HG03108 (cell line): ENCODE measurements at regions not wholly inside any gene's neighbourhood (a gene's known extent, or its start where the extent isn't known, plus 50 kb on each side); places are given as distances from the start of the nearest gene placed in this dataset.

Experiments
- ATAC-seq: cut with Tn5 transposase; IDR thresholded peaks from one replicate; pipeline ENCODE4 v1.9.1; 2021; ENCODE audit warnings: moderate library complexity; ENCODE audit not compliant: unreplicated experiment

- no peak for ATAC-seq
Measured at GRCh38 chr6:95352064-95352795, 225.1 kb upstream of the MANEA start.

GRCh38 chr6:95354551-95354950, 222.8 kb upstream of the MANEA start:
- no peak for ATAC-seq

DNA sequence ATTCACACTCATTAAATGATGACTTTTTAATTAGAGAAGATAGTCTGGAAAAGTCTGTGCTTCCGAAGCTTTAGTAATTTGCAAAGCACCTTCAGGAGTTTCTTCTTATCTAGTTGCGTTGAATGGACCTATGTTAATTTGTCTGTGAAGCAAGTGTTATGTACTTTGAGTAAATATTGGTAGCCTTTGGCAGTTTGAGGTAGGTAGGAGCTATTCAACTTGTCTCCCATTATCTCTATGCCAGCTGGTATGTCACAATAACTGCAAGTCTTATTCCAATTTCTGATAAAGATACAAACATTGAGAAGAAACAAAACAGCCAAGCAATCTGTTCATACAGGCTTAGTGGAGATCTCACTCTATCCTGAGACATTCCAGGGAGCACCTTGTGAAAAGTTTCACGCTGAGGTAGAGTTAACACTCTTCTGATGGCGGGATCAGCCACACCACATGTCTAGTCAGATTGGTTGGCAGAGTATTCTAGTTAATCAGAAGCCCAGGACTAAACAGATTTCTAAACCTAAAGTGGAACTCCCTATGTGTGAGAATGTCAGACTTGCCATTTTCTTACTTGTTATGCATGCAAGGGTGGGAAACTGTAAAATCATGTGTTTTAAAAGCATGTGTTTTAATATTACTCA, 219.8 kb upstream of the MANEA start:
- ATAC-seq: no peak

DNA sequence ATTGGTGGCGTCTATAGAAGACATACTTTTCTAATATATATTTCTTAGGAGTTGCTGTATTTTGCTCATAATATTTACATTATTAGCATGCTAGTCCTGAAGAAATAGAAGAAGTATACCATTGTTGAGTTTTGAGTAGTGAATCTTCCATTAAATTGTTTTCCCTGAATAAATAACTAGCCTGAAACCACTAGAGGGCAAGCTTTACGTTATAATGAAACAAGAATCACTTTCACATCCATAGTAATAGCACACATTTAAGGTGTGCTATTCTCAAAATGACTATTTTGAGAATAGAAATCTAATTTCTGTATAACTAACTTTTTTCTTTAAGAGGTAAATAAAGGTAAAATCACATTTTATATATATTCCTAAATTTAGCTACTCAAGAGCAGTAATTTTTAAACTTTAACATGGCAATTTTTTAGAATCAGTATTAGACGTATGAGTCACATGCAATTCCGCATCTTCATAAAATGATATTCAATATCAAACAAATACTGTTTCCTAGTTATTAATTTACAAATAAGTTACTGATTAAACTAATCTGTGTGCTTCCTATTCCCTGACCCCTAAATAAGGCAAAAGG, 213.2 kb upstream of the MANEA start:
- peak; percentile 50 for ATAC-seq

- no peak for ATAC-seq
Measured at GRCh38 chr6:95365454-95365853, 211.9 kb upstream of the MANEA start.

GRCh38 chr6:95366414-95366813, 210.9 kb upstream of the MANEA start:
- ATAC-seq: no peak

GRCh38 chr6:95383878-95384277, 193.5 kb upstream of the MANEA start:
- ATAC-seq: no peak

DNA sequence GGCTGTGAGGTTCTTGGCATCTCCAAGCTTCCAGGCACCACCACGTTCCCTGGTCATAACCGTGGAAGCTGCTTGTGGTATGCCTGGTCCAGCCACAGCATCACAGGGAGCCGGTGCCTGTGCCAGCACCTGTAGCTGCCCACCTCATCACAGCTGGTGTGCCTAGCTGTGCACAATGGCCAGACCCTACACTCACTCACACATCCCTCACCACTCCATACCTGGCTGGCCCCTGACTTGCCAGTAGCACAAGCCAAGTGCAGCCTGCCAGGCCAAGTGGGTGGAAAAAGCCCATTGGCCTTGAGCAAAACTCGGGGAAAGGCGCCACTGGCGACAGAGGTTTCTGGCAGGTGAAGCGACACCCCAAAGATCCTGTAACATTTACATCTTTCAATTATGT, 192.3 kb upstream of the MANEA start:
- no peak for ATAC-seq

DNA sequence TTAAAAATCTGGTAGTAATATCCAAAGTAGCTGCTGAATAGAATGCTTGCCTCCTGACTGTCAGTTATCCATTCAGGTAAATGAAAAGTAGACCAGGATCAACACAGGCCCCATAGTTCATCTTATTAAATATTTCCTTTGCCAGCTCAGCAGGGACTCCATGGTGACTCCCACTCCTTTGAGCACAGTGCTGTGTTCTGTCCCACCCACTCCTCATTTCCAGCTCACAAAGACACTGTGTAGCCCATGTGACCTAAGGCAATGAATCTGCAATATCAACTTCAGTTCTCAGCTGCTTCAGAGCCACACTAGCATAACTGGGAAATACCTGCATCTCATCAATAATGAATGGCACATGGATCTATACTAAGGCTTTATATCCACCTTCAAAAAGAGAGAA, 189.5 kb upstream of the MANEA start:
- ATAC-seq: no peak

DNA sequence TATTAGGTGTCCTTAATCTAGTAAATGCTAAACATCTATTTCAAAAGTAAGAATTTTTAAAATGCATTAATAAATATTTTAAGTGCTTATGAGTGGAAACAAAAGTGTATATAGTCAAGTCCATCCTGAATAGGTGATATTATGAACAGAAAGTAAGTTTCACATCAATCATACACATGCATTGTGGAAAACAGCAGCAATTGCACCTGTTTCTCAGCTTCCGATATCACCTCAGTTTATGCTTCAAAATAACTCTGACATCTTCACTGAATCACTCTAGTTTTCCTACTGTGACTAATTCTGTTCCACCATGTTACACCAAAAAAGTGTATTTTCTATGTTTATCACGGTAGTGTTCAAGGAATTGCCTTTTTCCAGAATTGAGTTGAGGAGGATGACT, 172.6 kb upstream of the MANEA start:
- ATAC-seq: no peak

GRCh38 chr6:95408111-95408510, 169.2 kb upstream of the MANEA start:
- no peak for ATAC-seq

DNA sequence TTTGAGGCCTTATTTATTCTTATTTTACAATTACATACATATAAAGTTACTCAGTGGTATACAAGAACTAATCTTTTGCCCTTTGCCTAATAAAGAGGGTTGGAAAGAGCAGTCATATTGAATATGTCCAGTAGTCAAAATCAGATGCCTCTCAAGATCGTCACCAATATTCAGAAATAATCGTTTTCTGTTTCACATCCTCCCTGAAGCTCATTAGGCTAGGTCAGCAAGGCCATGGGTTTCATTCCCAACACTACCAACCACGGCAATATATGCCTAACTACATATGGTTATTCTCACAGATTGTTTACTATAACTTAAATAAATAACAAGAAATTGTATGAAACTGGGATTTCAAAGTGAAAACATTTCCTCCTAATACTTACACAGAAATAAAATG, 167.2 kb upstream of the MANEA start:
- no peak for ATAC-seq

DNA sequence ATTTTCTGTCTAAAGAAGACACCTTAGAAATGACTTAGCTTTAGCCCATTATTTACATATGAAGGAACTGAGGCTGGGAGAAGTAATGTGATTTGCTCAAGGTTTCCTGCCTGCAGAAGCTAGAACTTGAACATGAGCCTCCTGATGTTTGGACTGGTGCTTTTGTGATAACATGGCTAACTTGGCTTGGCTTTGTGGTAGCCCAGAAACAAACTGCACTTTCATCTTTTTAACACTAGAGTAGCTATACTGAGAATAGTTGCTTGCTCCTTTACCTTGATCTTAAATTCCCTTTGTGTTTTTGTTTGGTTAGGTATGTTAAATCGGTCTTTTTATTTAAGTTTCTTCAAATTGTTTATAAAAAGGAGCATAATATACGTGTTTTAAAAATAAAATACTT, 163.5 kb upstream of the MANEA start:
- no peak for ATAC-seq

DNA sequence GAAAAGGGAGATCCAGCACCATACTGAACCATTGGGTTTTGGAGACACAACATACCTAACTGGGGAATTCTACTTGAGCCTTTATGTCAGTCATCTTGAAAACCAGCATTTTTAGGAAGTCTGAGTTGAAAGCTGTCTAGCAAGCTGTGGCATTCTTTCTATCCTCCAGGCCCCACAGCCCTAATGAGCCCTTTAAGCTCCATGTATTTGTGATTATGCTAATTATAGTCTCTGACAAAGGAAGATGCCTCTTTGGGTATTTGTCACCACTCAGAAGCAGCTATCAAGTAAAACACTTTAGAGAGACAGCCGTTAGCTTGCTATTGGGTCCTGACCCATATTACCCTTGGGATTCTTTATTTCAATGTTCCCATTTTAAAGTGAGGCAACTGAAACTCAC, 159.5 kb upstream of the MANEA start:
- no peak for ATAC-seq

- no peak for ATAC-seq
Measured at GRCh38 chr6:95420792-95421191, 156.5 kb upstream of the MANEA start.

- ATAC-seq: no peak
Measured at GRCh38 chr6:95423331-95423730, 154.0 kb upstream of the MANEA start.

DNA sequence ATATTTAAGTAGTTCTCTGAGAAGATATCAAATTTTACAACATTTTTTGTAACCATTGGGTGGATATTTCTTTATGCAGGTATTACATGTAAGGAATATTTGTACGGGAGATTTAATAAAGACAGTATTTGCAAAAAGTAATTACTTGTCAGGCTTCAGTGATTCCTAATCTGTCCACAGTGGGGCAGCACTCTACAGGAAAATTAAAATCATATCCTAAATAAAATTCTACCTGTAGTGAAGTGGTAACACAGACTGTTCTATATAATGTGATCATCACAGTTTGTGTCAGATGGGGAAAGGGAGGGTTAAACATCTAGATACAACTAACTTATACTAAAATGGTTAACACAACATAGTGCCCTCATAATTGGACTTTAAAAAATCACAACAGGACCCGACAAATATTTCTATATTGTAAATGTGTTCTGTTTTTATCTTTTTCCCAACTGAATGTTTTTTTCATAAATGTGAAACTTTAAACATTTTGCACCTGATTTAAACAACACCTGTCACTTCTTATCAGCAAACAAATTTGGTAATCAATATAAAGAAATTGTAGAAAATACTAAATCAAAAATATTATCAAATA, 145.6 kb upstream of the MANEA start:
- no peak for ATAC-seq

- no peak for ATAC-seq
Measured at GRCh38 chr6:95439741-95440140, 137.6 kb upstream of the MANEA start.

DNA sequence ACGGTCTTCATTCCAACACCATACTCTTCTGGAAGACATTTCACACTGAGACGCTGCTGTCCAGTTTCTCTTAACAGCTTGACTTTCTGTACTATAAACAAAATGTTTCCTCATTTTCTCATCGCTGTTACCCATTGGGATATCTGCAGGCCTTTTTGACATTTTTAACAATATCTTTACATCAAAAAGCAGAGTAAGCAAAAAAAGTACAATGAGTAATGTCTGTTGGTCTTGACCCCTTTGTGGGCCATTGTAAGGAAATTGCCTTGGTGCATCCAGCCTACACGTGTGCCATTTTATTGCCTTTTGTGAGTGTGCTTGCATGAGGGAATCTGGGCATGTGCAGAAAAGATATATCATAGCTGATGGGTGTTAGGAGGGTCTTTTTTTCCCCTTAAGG, 129.1 kb upstream of the MANEA start:
- no peak for ATAC-seq

GRCh38 chr6:95469511-95469910, 107.8 kb upstream of the MANEA start:
- ATAC-seq: no peak

GRCh38 chr6:95478941-95479340, 98.4 kb upstream of the MANEA start:
- ATAC-seq: no peak

DNA sequence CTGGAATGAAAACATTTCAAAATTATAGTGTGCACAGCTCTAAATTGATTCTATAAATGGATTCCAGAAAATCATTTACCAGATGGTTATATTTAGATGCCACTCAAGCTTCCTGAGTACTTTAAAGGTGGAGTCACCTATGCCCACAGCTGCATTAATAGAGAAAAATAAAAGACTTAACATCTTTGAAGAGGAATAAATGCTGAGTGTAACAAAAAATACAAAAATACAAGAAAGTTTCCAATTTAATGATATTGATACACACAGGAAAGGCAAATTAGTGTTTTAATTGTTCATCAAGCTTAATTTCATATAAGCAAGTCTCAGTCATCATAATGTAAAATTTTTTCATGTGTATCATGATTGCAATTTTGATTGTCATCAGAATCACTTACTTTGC, 89.5 kb upstream of the MANEA start:
- ATAC-seq: no peak
